ENCODE measurements at regions not wholly inside any gene's neighbourhood (a gene's known extent, or its start where the extent isn't known, plus 50 kb on each side); places are given as distances from the start of the nearest gene placed in this dataset.

DNA sequence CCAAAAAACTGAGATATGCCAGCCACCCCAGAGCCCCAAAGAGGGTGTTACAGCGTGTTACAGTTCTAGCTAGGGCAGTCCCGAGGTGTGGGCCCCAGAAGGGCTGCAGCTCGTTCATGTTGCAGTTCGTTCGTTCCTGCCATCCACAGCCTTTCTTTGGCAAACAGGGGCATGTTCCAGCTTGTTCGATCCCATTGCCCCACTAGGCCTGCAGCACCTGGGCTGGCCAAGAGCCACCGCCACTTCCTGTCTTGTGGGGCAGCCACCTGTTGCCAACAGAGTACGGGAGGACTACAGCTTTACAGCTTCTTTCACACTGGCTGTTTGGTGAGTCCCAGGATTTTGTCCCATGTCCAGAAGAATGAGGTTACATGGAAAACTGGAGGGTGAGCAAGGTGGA is 198.1 kb downstream of the MMUT start:
- no peak overlapping the region for H3K4me3 Mint-ChIP-seq (ENCODE audit: unreplicated experiment)
- H3K9me3 Mint-ChIP-seq (ENCODE audit: unreplicated experiment): no peaks in the 10 kb centered on the region
- H3K27ac Mint-ChIP-seq (ENCODE audit: low read depth, unreplicated experiment): peak overlapping the region; percentile 32
- intact Hi-C loops (cut with micrococcal nuclease): no loop called here
- no peak for TF ChIP-seq CTCF (IDR thresholded peaks at IDR 0.05; ENCODE audit: unreplicated experiment)
- ChIA-PET POLR2A (no interaction called here), CTCF (interaction anchor here (0.6 kb wide), 1 partner anchor 27 kb away, joined by 3 read pairs; no protein-coding TSS in a partner anchor)
- BruUV-seq (replicated peaks): no TSS peak
- H3K36me3 Mint-ChIP-seq (ENCODE audit: insufficient read depth, unreplicated experiment): no peaks in the 10 kb centered on the region
- peak; percentile 81 for DNase-seq (ENCODE audit: unreplicated experiment)
- no peaks in the 10 kb centered on the region for H3K4me1 Mint-ChIP-seq (ENCODE audit: insufficient read depth, unreplicated experiment)
- no peaks in the 10 kb centered on the region for H3K27me3 Mint-ChIP-seq (ENCODE audit: insufficient read depth, unreplicated experiment)

GRCh38 chr6:49264496-49264895 is 198.6 kb downstream of the MMUT start:
- Mint-ChIP-seq H3K4me1 (ENCODE audit: insufficient read depth, unreplicated experiment) (no peaks in the 10 kb centered on the region), H3K36me3 (ENCODE audit: insufficient read depth, unreplicated experiment) (no peaks in the 10 kb centered on the region), H3K27me3 (ENCODE audit: insufficient read depth, unreplicated experiment) (no peaks in the 10 kb centered on the region), H3K4me3 (ENCODE audit: unreplicated experiment) (no peak overlapping the region), H3K27ac (ENCODE audit: low read depth, unreplicated experiment) (peak overlapping the region; percentile 32), H3K9me3 (ENCODE audit: unreplicated experiment) (no peaks in the 10 kb centered on the region)
- ChIA-PET POLR2A (no interaction called here), CTCF (interaction anchor here (0.6 kb wide), 1 partner anchor 28 kb away, joined by 3 read pairs; no protein-coding TSS in a partner anchor)
- no peak for DNase-seq (ENCODE audit: unreplicated experiment)
- intact Hi-C loops (cut with micrococcal nuclease): no loop called here
- no peak for TF ChIP-seq CTCF (IDR thresholded peaks at IDR 0.05; ENCODE audit: unreplicated experiment)
- BruUV-seq (replicated peaks): no TSS peak

GRCh38 chr6:49257549-49257948 is 205.5 kb downstream of the MMUT start:
- peaks cover 6% of the 10 kb centered on the region for H3K36me3 Mint-ChIP-seq (ENCODE audit: insufficient read depth, unreplicated experiment)
- H3K27ac Mint-ChIP-seq (ENCODE audit: low read depth, unreplicated experiment): no peak overlapping the region
- BruUV-seq (replicated peaks): no TSS peak
- no peaks in the 10 kb centered on the region for H3K27me3 Mint-ChIP-seq (ENCODE audit: insufficient read depth, unreplicated experiment)
- no peaks in the 10 kb centered on the region for H3K9me3 Mint-ChIP-seq (ENCODE audit: unreplicated experiment)
- CTCF ChIA-PET: interaction anchor here (0.6 kb wide), 1 partner anchor 20 kb away, joined by 3 read pairs; no protein-coding TSS in a partner anchor
- no peak overlapping the region for H3K4me3 Mint-ChIP-seq (ENCODE audit: unreplicated experiment)
- no peak for TF ChIP-seq CTCF (IDR thresholded peaks at IDR 0.05; ENCODE audit: unreplicated experiment)
- POLR2A ChIA-PET: interaction anchor here (0.7 kb wide), 1 partner anchor 576 kb away, joined by 3 read pairs; no protein-coding TSS in a partner anchor
- intact Hi-C loops (cut with micrococcal nuclease): no loop called here
- no peaks in the 10 kb centered on the region for H3K4me1 Mint-ChIP-seq (ENCODE audit: insufficient read depth, unreplicated experiment)
- DNase-seq (ENCODE audit: unreplicated experiment): no peak

GRCh38 chr6:49255335-49255734 is 207.7 kb downstream of the MMUT start:
- POLR2A ChIA-PET: no interaction called here
- H3K4me3 Mint-ChIP-seq (ENCODE audit: unreplicated experiment): no peak overlapping the region
- CTCF ChIA-PET: no interaction called here
- H3K27ac Mint-ChIP-seq (ENCODE audit: low read depth, unreplicated experiment): no peak overlapping the region
- H3K4me1 Mint-ChIP-seq (ENCODE audit: insufficient read depth, unreplicated experiment): no peaks in the 10 kb centered on the region
- no peaks in the 10 kb centered on the region for H3K9me3 Mint-ChIP-seq (ENCODE audit: unreplicated experiment)
- no peak for TF ChIP-seq CTCF (IDR thresholded peaks at IDR 0.05; ENCODE audit: unreplicated experiment)
- H3K36me3 Mint-ChIP-seq (ENCODE audit: insufficient read depth, unreplicated experiment): peaks cover 6% of the 10 kb centered on the region
- no peaks in the 10 kb centered on the region for H3K27me3 Mint-ChIP-seq (ENCODE audit: insufficient read depth, unreplicated experiment)
- no TSS peak for BruUV-seq (replicated peaks)
- DNase-seq (ENCODE audit: unreplicated experiment): no peak
- intact Hi-C loops (cut with micrococcal nuclease): no loop called here

All from MCF 10A (cell line).